K562 (cell line): ENCODE measurements at regions not wholly inside any gene's neighbourhood (a gene's known extent, or its start where the extent isn't known, plus 50 kb on each side); places are given as distances from the start of the nearest gene placed in this dataset.

Experiments
- ATF7 ChIP-seq: fragments of 450-650 bp; IDR thresholded peaks from 2 replicates; pipeline ENCODE4 v1.7.1; 2014; ENCODE audit warnings: mild to moderate bottlenecking, moderate library complexity
- BRF2 ChIP-seq: IDR thresholded peaks from 3 replicates; pipeline ENCODE4 v1.6.1; 2011; ENCODE audit warnings: borderline replicate concordance, mild to moderate bottlenecking; ENCODE audit not compliant: insufficient read length, insufficient read depth
- C11orf30 ChIP-seq: fragments of 450-650 bp; IDR thresholded peaks from 2 replicates; pipeline ENCODE4 v1.6.1; 2016; ENCODE audit warnings: low read depth, mild to moderate bottlenecking
- CCNT2 ChIP-seq: IDR thresholded peaks from 2 replicates; pipeline ENCODE4 v1.6.1; 2011; ENCODE audit warnings: borderline replicate concordance, low read depth, mild to moderate bottlenecking, moderate library complexity, mixed read lengths, low read length; ENCODE audit not compliant: insufficient read length; ENCODE audit errors: extremely low read depth
- CEBPB ChIP-seq: fragments of 450-650 bp; IDR thresholded peaks from 2 replicates; pipeline ENCODE4 v1.6.1; 2016; ENCODE audit warnings: missing genetic modification characterization, missing compliant biosample characterization
- CTBP1 ChIP-seq: fragments of 450-650 bp; IDR thresholded peaks from 2 replicates; pipeline ENCODE4 v1.6.1; 2016; ENCODE audit warnings: borderline replicate concordance
- HMG20A ChIP-seq: fragments of 450-650 bp; formaldehyde crosslinking; conservative IDR thresholded peaks from 2 replicates; pipeline ENCODE4 v1.4.0; 2020; ENCODE audit warnings: mild to moderate bottlenecking, mixed read lengths
- KLF13 ChIP-seq: fragments of 450-650 bp; IDR thresholded peaks from 2 replicates; pipeline ENCODE4 v1.6.1; 2016; ENCODE audit warnings: missing genetic modification characterization, low read depth, mild to moderate bottlenecking, missing compliant biosample characterization, moderate library complexity, borderline replicate concordance
- MAFK ChIP-seq: IDR thresholded peaks from 2 replicates; pipeline ENCODE4 v1.6.1; 2011; ENCODE audit warnings: low read length, improper control_type of control experiment
- MTA2 ChIP-seq: fragments of 450-650 bp; IDR thresholded peaks from 2 replicates; pipeline ENCODE4 v1.6.1; 2016; ENCODE audit warnings: low read depth
- NFATC3 ChIP-seq: fragments of 450-650 bp; IDR thresholded peaks from 2 replicates; pipeline ENCODE4 v1.6.1; 2017; ENCODE audit warnings: mild to moderate bottlenecking
- NR2F6 ChIP-seq: fragments of 450-650 bp; formaldehyde crosslinking; IDR thresholded peaks from 2 replicates; pipeline ENCODE4 v1.4.0; 2020; ENCODE audit warnings: mild to moderate bottlenecking
- SMARCA5 ChIP-seq: fragments of 450-650 bp; IDR thresholded peaks from 2 replicates; pipeline ENCODE4 v1.6.1; 2016
- SNAPC5 ChIP-seq: fragments of 250-450 bp; sonication (Bioruptor Pico); IDR thresholded peaks from 2 replicates; pipeline ENCODE4 v1.8.0; 2021; ENCODE audit warnings: moderate library complexity, mild to moderate bottlenecking, inconsistent platforms
- SP1 ChIP-seq: sonication (generic); formaldehyde crosslinking; IDR thresholded peaks from 2 replicates; pipeline ENCODE4 v1.8.1; 2022; ENCODE audit warnings: mild to moderate bottlenecking, missing genetic modification reagents
- TBP ChIP-seq: optimal IDR thresholded peaks from 2 replicates; pipeline ENCODE3; 2011; ENCODE audit warnings: low read depth, low read length, improper control_type of control experiment
- TCF7L2 ChIP-seq: fragments of 150-350 bp; IDR thresholded peaks from 2 replicates; pipeline ENCODE4 v1.6.1; 2016; ENCODE audit warnings: low read depth, mild to moderate bottlenecking, low read length, moderate library complexity
- TEAD2 ChIP-seq: fragments of 450-650 bp; IDR thresholded peaks from 2 replicates; pipeline ENCODE4 v1.6.1; 2016; ENCODE audit warnings: missing genetic modification characterization, control low read depth, missing compliant biosample characterization
- TRIM24 ChIP-seq, 2 experiments: fragments of 450-650 bp; IDR thresholded peaks; 2 replicates each; pipeline ENCODE4 v1.6.1; 2016
- ZNF324 ChIP-seq: fragments of 250-450 bp; sonication (Bioruptor Pico); IDR thresholded peaks from 2 replicates; pipeline ENCODE4 v1.4.0; 2020; ENCODE audit warnings: mild to moderate bottlenecking
- ZNF384 ChIP-seq: IDR thresholded peaks from 2 replicates; pipeline ENCODE4 v1.6.1; 2012; ENCODE audit warnings: low read depth, low read length, improper control_type of control experiment
- ZZZ3 ChIP-seq: fragments of 450-650 bp; IDR thresholded peaks from 2 replicates; pipeline ENCODE4 v1.6.1; 2016; ENCODE audit warnings: antibody characterized with exemption, mild to moderate bottlenecking, moderate library complexity
- TF ChIP-seq, protein P1 (sequence below): sonication (generic); formaldehyde crosslinking; IDR thresholded peaks from 2 replicates; pipeline ENCODE4 v1.8.1; 2023; ENCODE audit warnings: mild to moderate bottlenecking, missing genetic modification reagents
- TF ChIP-seq, protein P2 (sequence below): IDR thresholded peaks from 2 replicates; pipeline ENCODE4 v1.6.1; 2011; ENCODE audit not compliant: insufficient read length; ENCODE audit errors: extremely low read depth
- TF ChIP-seq, protein P3 (sequence below): fragments of 250-450 bp; sonication (Bioruptor Pico); IDR thresholded peaks from 2 replicates; pipeline ENCODE4 v1.8.0; 2022; ENCODE audit warnings: moderate library complexity, mild to moderate bottlenecking, inconsistent platforms

DNA sequence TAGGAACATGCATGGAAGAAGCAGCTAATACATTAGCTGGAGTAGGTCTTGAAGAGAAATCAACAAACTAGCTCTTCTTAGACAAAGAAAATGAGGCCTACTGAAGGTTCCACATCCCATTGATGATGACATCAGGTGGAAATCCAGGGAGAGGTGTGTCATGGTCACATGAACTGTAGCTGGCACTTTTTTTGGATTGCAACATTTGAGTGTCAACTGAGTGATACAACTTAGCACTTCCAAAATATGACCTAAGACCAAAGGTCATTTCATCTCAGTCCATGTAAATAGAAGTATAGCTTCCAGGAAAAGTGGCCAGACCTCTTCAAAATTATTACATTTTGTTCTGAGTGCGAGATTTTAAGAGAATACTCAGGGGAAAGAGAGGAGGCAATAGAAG lies 117.2 kb upstream of the MEIS2 start (continued):
- TF ChIP-seq C11orf30 (no peak), MAFK (no peak), SP1 (CRISPR knock-in tag) (no peak), ZZZ3 (no peak), TBP (no peak), TEAD2 (tag) (no peak), CCNT2 (no peak), KLF13 (tag) (no peak), ATF7 (peak; percentile 40; the same call in 1 of the 2 replicates), NR2F6 (no peak), SNAPC5 (CRISPR knock-in tag) (no peak), MTA2 (no peak), HMG20A (CRISPR knock-in tag) (no peak), TCF7L2 (no peak), CTBP1 (no peak), ZNF384 (no peak), ZNF324 (CRISPR knock-in tag) (no peak), NFATC3 (no peak), SMARCA5 (no peak), TRIM24 (IDR thresholded peaks at IDR 0.05) (peak in 1 of 2 experiments; percentile 60; a peak in 1 of 4 replicates), BRF2 (no peak), CEBPB (tag) (peak; percentile 29; the same call in 1 of the 2 replicates)
- TF ChIP-seq, protein P1, sequence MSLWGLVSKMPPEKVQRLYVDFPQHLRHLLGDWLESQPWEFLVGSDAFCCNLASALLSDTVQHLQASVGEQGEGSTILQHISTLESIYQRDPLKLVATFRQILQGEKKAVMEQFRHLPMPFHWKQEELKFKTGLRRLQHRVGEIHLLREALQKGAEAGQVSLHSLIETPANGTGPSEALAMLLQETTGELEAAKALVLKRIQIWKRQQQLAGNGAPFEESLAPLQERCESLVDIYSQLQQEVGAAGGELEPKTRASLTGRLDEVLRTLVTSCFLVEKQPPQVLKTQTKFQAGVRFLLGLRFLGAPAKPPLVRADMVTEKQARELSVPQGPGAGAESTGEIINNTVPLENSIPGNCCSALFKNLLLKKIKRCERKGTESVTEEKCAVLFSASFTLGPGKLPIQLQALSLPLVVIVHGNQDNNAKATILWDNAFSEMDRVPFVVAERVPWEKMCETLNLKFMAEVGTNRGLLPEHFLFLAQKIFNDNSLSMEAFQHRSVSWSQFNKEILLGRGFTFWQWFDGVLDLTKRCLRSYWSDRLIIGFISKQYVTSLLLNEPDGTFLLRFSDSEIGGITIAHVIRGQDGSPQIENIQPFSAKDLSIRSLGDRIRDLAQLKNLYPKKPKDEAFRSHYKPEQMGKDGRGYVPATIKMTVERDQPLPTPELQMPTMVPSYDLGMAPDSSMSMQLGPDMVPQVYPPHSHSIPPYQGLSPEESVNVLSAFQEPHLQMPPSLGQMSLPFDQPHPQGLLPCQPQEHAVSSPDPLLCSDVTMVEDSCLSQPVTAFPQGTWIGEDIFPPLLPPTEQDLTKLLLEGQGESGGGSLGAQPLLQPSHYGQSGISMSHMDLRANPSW, result no peak
- TF ChIP-seq, protein P2, sequence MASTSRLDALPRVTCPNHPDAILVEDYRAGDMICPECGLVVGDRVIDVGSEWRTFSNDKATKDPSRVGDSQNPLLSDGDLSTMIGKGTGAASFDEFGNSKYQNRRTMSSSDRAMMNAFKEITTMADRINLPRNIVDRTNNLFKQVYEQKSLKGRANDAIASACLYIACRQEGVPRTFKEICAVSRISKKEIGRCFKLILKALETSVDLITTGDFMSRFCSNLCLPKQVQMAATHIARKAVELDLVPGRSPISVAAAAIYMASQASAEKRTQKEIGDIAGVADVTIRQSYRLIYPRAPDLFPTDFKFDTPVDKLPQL, result no peak
- TF ChIP-seq, protein P3, sequence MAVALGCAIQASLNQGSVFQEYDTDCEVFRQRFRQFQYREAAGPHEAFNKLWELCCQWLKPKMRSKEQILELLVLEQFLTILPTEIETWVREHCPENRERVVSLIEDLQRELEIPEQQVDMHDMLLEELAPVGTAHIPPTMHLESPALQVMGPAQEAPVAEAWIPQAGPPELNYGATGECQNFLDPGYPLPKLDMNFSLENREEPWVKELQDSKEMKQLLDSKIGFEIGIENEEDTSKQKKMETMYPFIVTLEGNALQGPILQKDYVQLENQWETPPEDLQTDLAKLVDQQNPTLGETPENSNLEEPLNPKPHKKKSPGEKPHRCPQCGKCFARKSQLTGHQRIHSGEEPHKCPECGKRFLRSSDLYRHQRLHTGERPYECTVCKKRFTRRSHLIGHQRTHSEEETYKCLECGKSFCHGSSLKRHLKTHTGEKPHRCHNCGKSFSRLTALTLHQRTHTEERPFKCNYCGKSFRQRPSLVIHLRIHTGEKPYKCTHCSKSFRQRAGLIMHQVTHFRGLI (CRISPR knock-in tag), result no peak
